NCI-H1105 (cell line): ENCODE measurements at regions not wholly inside any gene's neighbourhood (a gene's known extent, or its start where the extent isn't known, plus 50 kb on each side); places are given as distances from the start of the nearest gene placed in this dataset.

Experiments
- DNase-seq: peaks from one replicate; lab custom pipeline; 2025; lab: John Stamatoyannopoulos, UW

- no peak for DNase-seq
Measured at GRCh38 chr15:61742591-61742990, 317.7 kb downstream of the VPS13C start.

- DNase-seq = no peak
Measured at GRCh38 chr15:61736790-61737189, 323.5 kb downstream of the VPS13C start.

GRCh38 chr15:61731099-61731498, 329.1 kb downstream of the VPS13C start:
- no peak for DNase-seq

GRCh38 chr15:61729646-61730045, 330.6 kb downstream of the VPS13C start:
- no peak for DNase-seq

GRCh38 chr15:61726166-61726565, 334.1 kb downstream of the VPS13C start:
- no peak for DNase-seq

GRCh38 chr15:61725251-61725650, 335.0 kb downstream of the VPS13C start:
- no peak for DNase-seq

GRCh38 chr15:61724251-61724939, 335.9 kb downstream of the VPS13C start:
- no peak for DNase-seq

- no peak for DNase-seq
Measured at GRCh38 chr15:61721418-61721817, 338.8 kb downstream of the VPS13C start.

GRCh38 chr15:61720197-61720704, 340.0 kb downstream of the VPS13C start:
- DNase-seq = no peak

- DNase-seq = no peak
Measured at GRCh38 chr15:61715082-61715481, 345.2 kb downstream of the VPS13C start.

GRCh38 chr15:61712129-61712759, 348.0 kb downstream of the VPS13C start:
- no peak for DNase-seq

- peak; percentile 58 for DNase-seq
Measured at GRCh38 chr15:61702224-61703020, 357.8 kb downstream of the VPS13C start.

- DNase-seq = no peak
Measured at GRCh38 chr15:61701455-61701854, 358.8 kb downstream of the VPS13C start.

- DNase-seq = no peak
Measured at GRCh38 chr15:61700803-61701202, 359.4 kb downstream of the VPS13C start.

GRCh38 chr15:61697796-61698195, 362.5 kb downstream of the VPS13C start:
- no peak for DNase-seq

GRCh38 chr15:61689067-61689466, 371.2 kb downstream of the VPS13C start:
- no peak for DNase-seq

- no peak for DNase-seq
Measured at GRCh38 chr15:61687651-61688050, 372.6 kb downstream of the VPS13C start.

GRCh38 chr15:61687124-61687523, 373.1 kb downstream of the VPS13C start:
- no peak for DNase-seq

GRCh38 chr15:61685971-61686370, 374.3 kb downstream of the VPS13C start:
- no peak for DNase-seq

GRCh38 chr15:61685534-61685933, 374.7 kb downstream of the VPS13C start:
- no peak for DNase-seq

- DNase-seq = no peak
Measured at GRCh38 chr15:61684749-61685467, 375.3 kb downstream of the VPS13C start.
